ENCODE measurements at regions not wholly inside any gene's neighbourhood (a gene's known extent, or its start where the extent isn't known, plus 50 kb on each side); places are given as distances from the start of the nearest gene placed in this dataset.

GRCh38 chr1:229981736-229982135, 85.3 kb upstream of the GALNT2 start:
- no peak for DNase-seq

- DNase-seq: no peak
Observed at GRCh38 chr1:229984310-229984991, 82.6 kb upstream of the GALNT2 start.

- DNase-seq: no peak
Observed at GRCh38 chr1:229984992-229985612, 81.9 kb upstream of the GALNT2 start.

- no peak for DNase-seq
Observed at GRCh38 chr1:229985613-229986010, 81.4 kb upstream of the GALNT2 start.

GRCh38 chr1:229986737-229987337, 80.2 kb upstream of the GALNT2 start:
- DNase-seq: no peak

GRCh38 chr1:229987953-229988352, 79.1 kb upstream of the GALNT2 start:
- DNase-seq: no peak

- no peak for DNase-seq
Observed at GRCh38 chr1:229988534-229988933, 78.5 kb upstream of the GALNT2 start.

- no peak for DNase-seq
Observed at GRCh38 chr1:229989591-229990248, 77.3 kb upstream of the GALNT2 start.

GRCh38 chr1:229990326-229990725, 76.7 kb upstream of the GALNT2 start:
- DNase-seq: no peak

- no peak for DNase-seq
Observed at GRCh38 chr1:229991104-229991513, 75.9 kb upstream of the GALNT2 start.

GRCh38 chr1:229991724-229992333, 75.2 kb upstream of the GALNT2 start:
- no peak for DNase-seq

- no peak for DNase-seq
Observed at GRCh38 chr1:229993060-229993459, 74.0 kb upstream of the GALNT2 start.

- DNase-seq: no peak
Observed at GRCh38 chr1:229993894-229994293, 73.1 kb upstream of the GALNT2 start.

GRCh38 chr1:229999004-229999670, 67.9 kb upstream of the GALNT2 start:
- DNase-seq: no peak

GRCh38 chr1:230000493-230001184, 66.4 kb upstream of the GALNT2 start:
- DNase-seq: no peak

- no peak for DNase-seq
Observed at GRCh38 chr1:230002164-230002803, 64.8 kb upstream of the GALNT2 start.

- no peak for DNase-seq
Observed at GRCh38 chr1:230003409-230003808, 63.6 kb upstream of the GALNT2 start.

GRCh38 chr1:230005040-230005439, 62.0 kb upstream of the GALNT2 start:
- no peak for DNase-seq

- DNase-seq: no peak
Observed at GRCh38 chr1:230008721-230009120, 58.3 kb upstream of the GALNT2 start.

- no peak for DNase-seq
Observed at GRCh38 chr1:230009611-230010313, 57.3 kb upstream of the GALNT2 start.

All from activated CD4-positive, alpha-beta T cell treated with anti-CD3 and anti-CD28 coated beads for 48 hours (primary cell).